ENCODE measurements at regions not wholly inside any gene's neighbourhood (a gene's known extent, or its start where the extent isn't known, plus 50 kb on each side); places are given as distances from the start of the nearest gene placed in this dataset.

DNA sequence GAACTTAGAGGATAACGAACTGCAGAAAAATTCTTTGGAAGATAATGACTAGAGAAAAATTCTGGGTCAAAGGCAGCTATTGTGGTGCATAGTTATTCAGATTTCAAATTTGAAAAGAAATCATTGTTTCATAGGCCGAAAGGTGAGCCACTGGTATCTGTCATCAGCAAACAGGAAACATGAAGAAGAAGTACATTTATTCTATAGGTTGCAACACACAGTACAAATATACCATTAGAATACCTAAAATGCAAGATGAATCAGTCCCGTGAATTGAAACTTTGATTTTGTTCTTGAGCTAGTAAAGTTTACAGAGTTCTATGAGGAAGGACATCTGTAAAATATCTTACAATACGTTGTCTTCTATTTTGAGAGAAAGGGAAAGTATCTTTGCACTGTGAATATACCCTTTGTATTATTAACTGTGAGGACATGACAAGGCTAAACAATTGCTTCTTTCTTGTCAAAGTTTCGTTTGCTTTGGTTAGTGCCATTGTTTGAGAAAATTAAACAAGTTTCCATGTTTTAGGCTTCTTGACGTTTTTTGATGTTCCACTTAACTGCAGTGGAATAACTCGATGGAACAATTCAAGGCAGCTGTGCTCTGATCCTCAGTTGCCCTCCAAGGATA is 84.7 kb downstream of the HDGFL1 start:
- no peak for DNase-seq (ENCODE audit: low spot score)
- CTCF ChIA-PET = no interaction called here
- TF ChIP-seq CTCF (conservative IDR thresholded peaks at IDR 0.05; ENCODE audit: low read depth) = no peak
- H3K27ac ChIP-seq = no peak overlapping the region
- POLR2A ChIA-PET (ENCODE audit: low non-redundant PET) = no interaction called here

DNA sequence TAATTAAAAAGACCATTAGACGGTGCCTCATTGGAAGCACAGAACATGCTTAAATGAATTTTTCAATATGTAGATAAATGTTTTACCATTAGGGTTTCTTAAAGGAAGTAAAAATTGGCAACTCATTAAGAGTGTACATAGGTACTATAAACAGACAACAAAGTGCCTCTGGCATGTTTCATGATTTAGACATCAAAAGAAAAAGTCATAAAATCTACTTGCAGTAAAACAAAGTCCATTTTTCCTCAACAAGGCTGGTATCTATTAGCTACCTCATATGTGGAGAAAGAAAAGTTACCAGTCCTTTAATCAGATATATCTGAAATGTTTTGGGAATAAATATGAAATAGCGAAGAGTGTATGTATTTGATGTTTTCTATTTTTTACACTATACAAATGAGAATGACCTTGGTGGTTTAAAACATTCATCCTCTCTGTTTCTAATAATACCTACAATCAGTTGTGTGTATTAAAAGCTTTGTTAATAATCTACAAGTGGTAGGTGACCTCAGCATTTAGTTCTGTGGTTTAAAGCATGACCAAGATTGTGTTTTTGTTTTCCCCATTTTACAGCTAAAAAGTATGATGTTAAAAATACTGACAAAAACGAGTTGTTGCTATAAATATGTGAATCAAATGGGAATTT is 87.5 kb downstream of the HDGFL1 start:
- no peak for TF ChIP-seq CTCF (conservative IDR thresholded peaks at IDR 0.05; ENCODE audit: low read depth)
- ChIA-PET CTCF (interaction anchor here (0.6 kb wide), 1 partner anchor 1146 kb away, joined by 4 read pairs; no protein-coding TSS in a partner anchor), POLR2A (ENCODE audit: low non-redundant PET) (no interaction called here)
- no peak overlapping the region for H3K27ac ChIP-seq
- no peak for DNase-seq (ENCODE audit: low spot score)

- no peak for DNase-seq (ENCODE audit: low spot score)
- ChIA-PET CTCF (interaction anchor here (0.6 kb wide), 1 partner anchor 1147 kb away, joined by 4 read pairs; no protein-coding TSS in a partner anchor), POLR2A (ENCODE audit: low non-redundant PET) (no interaction called here)
- no peak for TF ChIP-seq CTCF (conservative IDR thresholded peaks at IDR 0.05; ENCODE audit: low read depth)
- H3K27ac ChIP-seq = no peak overlapping the region
These were observed 88.1 kb downstream of the HDGFL1 start for GRCh38 chr6:22657352-22657980.

DNA sequence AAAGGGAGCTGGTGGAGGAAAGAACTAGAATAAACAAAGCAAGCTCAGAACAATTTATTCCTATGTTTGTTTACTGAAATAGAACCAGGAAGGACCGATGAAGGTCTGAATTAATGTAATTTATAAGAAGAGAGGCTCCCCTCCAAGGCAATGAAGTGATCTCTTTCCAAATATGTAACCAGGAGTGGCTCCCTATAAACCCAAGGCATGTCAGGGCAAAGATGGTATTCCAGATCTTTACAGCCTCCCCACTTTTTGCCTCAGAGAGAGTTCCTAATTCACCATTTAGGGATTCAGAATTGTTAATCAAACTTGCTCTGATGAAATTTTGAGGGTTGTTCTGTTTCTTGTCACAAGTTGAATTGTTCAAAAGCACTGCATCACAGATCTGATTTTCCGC is 88.8 kb downstream of the HDGFL1 start:
- ChIA-PET CTCF (no interaction called here), POLR2A (ENCODE audit: low non-redundant PET) (no interaction called here)
- no peak for TF ChIP-seq CTCF (conservative IDR thresholded peaks at IDR 0.05; ENCODE audit: low read depth)
- DNase-seq (ENCODE audit: low spot score) = no peak
- no peak overlapping the region for H3K27ac ChIP-seq

GRCh38 chr6:22658934-22659333 is 89.6 kb downstream of the HDGFL1 start:
- CTCF ChIA-PET = interaction anchor here (0.6 kb wide), 1 partner anchor 1622 kb away, joined by 6 read pairs; no protein-coding TSS in a partner anchor
- H3K27ac ChIP-seq = no peak overlapping the region
- no peak for TF ChIP-seq CTCF (conservative IDR thresholded peaks at IDR 0.05; ENCODE audit: low read depth)

GRCh38 chr6:22664968-22665367 is 95.6 kb downstream of the HDGFL1 start:
- ChIA-PET POLR2A (ENCODE audit: low non-redundant PET) (no interaction called here), CTCF (interaction anchor here (0.6 kb wide), 1 partner anchor 133 kb away, joined by 3 read pairs; no protein-coding TSS in a partner anchor)
- no peak for TF ChIP-seq CTCF (conservative IDR thresholded peaks at IDR 0.05; ENCODE audit: low read depth)
- H3K27ac ChIP-seq = no peak overlapping the region
- no peak for DNase-seq (ENCODE audit: low spot score)

More at GRCh38 chr6:22658934-22659333, 89.6 kb downstream of the HDGFL1 start:
- POLR2A ChIA-PET (ENCODE audit: low non-redundant PET) = no interaction called here
- DNase-seq (ENCODE audit: low spot score) = no peak
